ENCODE measurements at regions not wholly inside any gene's neighbourhood (a gene's known extent, or its start where the extent isn't known, plus 50 kb on each side); places are given as distances from the start of the nearest gene placed in this dataset.

DNA sequence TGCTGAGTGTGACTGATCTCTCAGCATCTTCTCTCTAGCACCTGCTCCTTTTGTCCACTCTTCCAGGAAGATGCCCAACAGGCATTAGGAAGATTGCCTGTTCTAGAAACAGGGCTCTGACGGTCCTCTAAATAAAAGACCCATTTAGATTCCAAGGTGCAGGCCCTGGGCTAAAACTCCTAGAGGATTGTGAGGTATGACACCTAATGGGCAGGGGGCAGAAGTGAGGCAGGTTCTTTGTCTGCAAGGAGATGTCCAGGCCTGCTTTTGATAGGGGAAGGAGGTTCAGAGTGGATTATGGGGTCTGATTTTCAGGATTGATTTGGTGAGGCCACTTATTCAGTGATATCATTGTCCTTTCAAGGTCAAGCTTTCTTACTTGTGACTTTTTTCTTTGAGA is 140.8 kb upstream of the TRPC7 start:
- Histone ChIP-seq H3K27me3 (no peaks in the 10 kb centered on the region), H3K9ac (no peak overlapping the region), H3K4me2 (no peak overlapping the region), H3K79me2 (ENCODE audit: low read depth) (no peaks in the 10 kb centered on the region), H3K4me3 (no peak overlapping the region), H3K36me3 (no peaks in the 10 kb centered on the region), H4K20me1 (ENCODE audit: low read depth) (no peaks in the 10 kb centered on the region), H3F3A (ENCODE audit: low read depth) (no peaks in the 10 kb centered on the region), H2AFZ (replicated peaks) (no peak overlapping the region), H3K9me3 (ENCODE audit: low read depth) (no peaks in the 10 kb centered on the region), H3K4me1 (no peaks in the 10 kb centered on the region), H3K27ac (no peak overlapping the region)
- Mint-ChIP-seq H3K4me3 (no peak overlapping the region), H3K27ac (no peak overlapping the region), H3K36me3 (no peaks in the 10 kb centered on the region), H3K9me3 (no peaks in the 10 kb centered on the region), H3K27me3 (ENCODE audit: insufficient read depth, low read depth) (no peaks in the 10 kb centered on the region), H3K4me1 (no peaks in the 10 kb centered on the region)
- TF ChIP-seq EZH2 (IDR thresholded peaks at IDR 0.05) (no peak), EZH2phosphoT487 (IDR thresholded peaks at IDR 0.05) (no peak)
- TF ChIP-seq, protein P1, sequence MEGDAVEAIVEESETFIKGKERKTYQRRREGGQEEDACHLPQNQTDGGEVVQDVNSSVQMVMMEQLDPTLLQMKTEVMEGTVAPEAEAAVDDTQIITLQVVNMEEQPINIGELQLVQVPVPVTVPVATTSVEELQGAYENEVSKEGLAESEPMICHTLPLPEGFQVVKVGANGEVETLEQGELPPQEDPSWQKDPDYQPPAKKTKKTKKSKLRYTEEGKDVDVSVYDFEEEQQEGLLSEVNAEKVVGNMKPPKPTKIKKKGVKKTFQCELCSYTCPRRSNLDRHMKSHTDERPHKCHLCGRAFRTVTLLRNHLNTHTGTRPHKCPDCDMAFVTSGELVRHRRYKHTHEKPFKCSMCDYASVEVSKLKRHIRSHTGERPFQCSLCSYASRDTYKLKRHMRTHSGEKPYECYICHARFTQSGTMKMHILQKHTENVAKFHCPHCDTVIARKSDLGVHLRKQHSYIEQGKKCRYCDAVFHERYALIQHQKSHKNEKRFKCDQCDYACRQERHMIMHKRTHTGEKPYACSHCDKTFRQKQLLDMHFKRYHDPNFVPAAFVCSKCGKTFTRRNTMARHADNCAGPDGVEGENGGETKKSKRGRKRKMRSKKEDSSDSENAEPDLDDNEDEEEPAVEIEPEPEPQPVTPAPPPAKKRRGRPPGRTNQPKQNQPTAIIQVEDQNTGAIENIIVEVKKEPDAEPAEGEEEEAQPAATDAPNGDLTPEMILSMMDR (IDR thresholded peaks at IDR 0.05), result no peak
- DNase-seq (ENCODE audit: low spot score), result no peak

DNA sequence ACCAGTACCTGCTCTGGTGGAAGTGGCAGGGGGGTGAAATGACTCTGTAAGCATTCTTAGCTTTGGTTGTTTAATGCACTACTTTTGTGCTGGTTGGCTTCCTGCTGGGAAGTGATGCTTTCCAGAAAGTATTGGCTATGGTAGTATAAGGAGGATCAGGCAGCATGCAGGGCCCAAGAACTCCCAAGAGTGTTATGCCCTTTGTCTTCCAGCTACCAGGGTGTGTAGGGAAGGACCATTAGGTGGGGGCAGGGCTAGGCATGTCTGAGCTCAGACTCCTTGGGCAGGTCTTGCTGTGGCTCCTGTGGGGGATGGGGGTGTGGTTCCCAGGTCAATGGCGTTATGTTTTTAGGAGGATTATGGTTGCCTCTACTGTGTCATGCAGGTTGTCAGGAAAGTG is 135.8 kb upstream of the TRPC7 start:
- Histone ChIP-seq H3K4me1 (no peaks in the 10 kb centered on the region), H2AFZ (replicated peaks) (no peak overlapping the region), H3K36me3 (no peaks in the 10 kb centered on the region), H4K20me1 (ENCODE audit: low read depth) (no peaks in the 10 kb centered on the region), H3K79me2 (ENCODE audit: low read depth) (no peaks in the 10 kb centered on the region), H3K4me3 (no peak overlapping the region), H3K9ac (no peak overlapping the region), H3K4me2 (no peak overlapping the region), H3K27ac (no peak overlapping the region), H3K9me3 (ENCODE audit: low read depth) (peaks cover 6% of the 10 kb centered on the region), H3K27me3 (no peaks in the 10 kb centered on the region), H3F3A (ENCODE audit: low read depth) (no peaks in the 10 kb centered on the region)
- DNase-seq (ENCODE audit: low spot score), result no peak
- no peaks in the 10 kb centered on the region for H3K36me3 Mint-ChIP-seq
- no peak overlapping the region for H3K4me3 Mint-ChIP-seq
- no peaks in the 10 kb centered on the region for H3K27me3 Mint-ChIP-seq (ENCODE audit: insufficient read depth, low read depth)
- H3K4me1 Mint-ChIP-seq, result no peaks in the 10 kb centered on the region
- H3K27ac Mint-ChIP-seq, result no peak overlapping the region
- no peak for TF ChIP-seq EZH2 (IDR thresholded peaks at IDR 0.05)
- TF ChIP-seq, protein P1 (IDR thresholded peaks at IDR 0.05), result no peak
- no peak for TF ChIP-seq EZH2phosphoT487 (IDR thresholded peaks at IDR 0.05)
- peaks cover 13% of the 10 kb centered on the region for H3K9me3 Mint-ChIP-seq

DNA sequence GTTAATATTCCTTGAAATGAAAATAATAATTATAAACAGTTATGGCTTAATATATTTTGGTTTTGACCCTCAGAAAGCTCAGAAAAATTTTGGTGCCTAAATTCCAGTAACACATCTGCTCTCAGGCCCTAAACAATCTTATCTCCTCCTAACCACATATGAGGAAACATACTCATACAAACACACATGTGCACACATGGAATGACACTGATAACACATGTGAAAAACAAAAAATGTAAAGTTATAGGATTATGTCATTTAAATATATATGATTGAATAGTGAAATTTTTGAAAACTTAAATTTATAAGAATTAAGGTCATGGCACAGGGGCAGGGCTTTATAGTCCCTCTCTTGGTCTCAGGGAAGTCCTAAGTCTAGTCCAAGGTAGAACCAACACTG is 127.2 kb upstream of the TRPC7 start:
- Histone ChIP-seq H2AFZ (replicated peaks) (no peak overlapping the region), H3K4me2 (no peak overlapping the region), H3K9ac (no peak overlapping the region), H3K9me3 (ENCODE audit: low read depth) (no peaks in the 10 kb centered on the region), H3K4me3 (no peak overlapping the region), H3K27me3 (no peaks in the 10 kb centered on the region), H3K36me3 (no peaks in the 10 kb centered on the region), H3K79me2 (ENCODE audit: low read depth) (no peaks in the 10 kb centered on the region), H4K20me1 (ENCODE audit: low read depth) (no peaks in the 10 kb centered on the region), H3K4me1 (no peaks in the 10 kb centered on the region), H3F3A (ENCODE audit: low read depth) (no peaks in the 10 kb centered on the region), H3K27ac (no peak overlapping the region)
- TF ChIP-seq, protein P1 (IDR thresholded peaks at IDR 0.05), result no peak
- no peak for TF ChIP-seq EZH2phosphoT487 (IDR thresholded peaks at IDR 0.05)
- no peak for TF ChIP-seq EZH2 (IDR thresholded peaks at IDR 0.05)
- Mint-ChIP-seq H3K4me3 (no peak overlapping the region), H3K27ac (no peak overlapping the region), H3K9me3 (peaks cover 9% of the 10 kb centered on the region), H3K4me1 (no peaks in the 10 kb centered on the region), H3K36me3 (no peaks in the 10 kb centered on the region), H3K27me3 (ENCODE audit: insufficient read depth, low read depth) (no peaks in the 10 kb centered on the region)
- DNase-seq (ENCODE audit: low spot score), result no peak

DNA sequence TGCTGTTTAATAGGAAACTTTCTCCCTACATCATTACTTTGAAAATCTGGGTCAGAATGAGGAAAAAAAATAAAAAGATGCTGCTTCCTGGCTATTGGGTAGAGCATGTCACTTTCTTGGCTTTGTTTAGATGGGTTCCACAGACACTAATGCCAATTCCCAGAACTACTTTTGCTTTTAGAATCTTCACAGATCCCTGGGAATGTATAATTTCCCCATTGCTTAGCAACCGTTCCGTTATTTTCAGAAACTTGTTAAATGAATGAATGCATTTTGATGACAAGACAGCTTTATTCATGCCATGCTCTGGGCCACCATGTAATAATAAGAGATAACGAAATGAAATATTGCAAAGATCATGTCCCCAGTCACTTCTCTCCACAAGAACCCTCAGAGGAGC is 126.5 kb upstream of the TRPC7 start:
- no peak overlapping the region for H3K27ac ChIP-seq
- Mint-ChIP-seq H3K9me3 (peaks cover 9% of the 10 kb centered on the region), H3K4me1 (no peaks in the 10 kb centered on the region), H3K27me3 (ENCODE audit: insufficient read depth, low read depth) (no peaks in the 10 kb centered on the region), H3K4me3 (no peak overlapping the region), H3K27ac (no peak overlapping the region), H3K36me3 (no peaks in the 10 kb centered on the region)
- H3K4me2 ChIP-seq, result no peak overlapping the region
- H3K27me3 ChIP-seq, result no peaks in the 10 kb centered on the region
- H3K4me1 ChIP-seq, result no peaks in the 10 kb centered on the region
- TF ChIP-seq EZH2 (IDR thresholded peaks at IDR 0.05), result no peak
- TF ChIP-seq, protein P1 (IDR thresholded peaks at IDR 0.05), result no peak
- no peak for TF ChIP-seq EZH2phosphoT487 (IDR thresholded peaks at IDR 0.05)
- no peak for DNase-seq (ENCODE audit: low spot score)
- H2AFZ ChIP-seq (replicated peaks), result no peak overlapping the region
- H3K9me3 ChIP-seq (ENCODE audit: low read depth), result no peaks in the 10 kb centered on the region
- H4K20me1 ChIP-seq (ENCODE audit: low read depth), result no peaks in the 10 kb centered on the region
- H3K4me3 ChIP-seq, result no peak overlapping the region
- no peak overlapping the region for H3K9ac ChIP-seq
- H3K79me2 ChIP-seq (ENCODE audit: low read depth), result no peaks in the 10 kb centered on the region
- no peaks in the 10 kb centered on the region for H3F3A ChIP-seq (ENCODE audit: low read depth)
- H3K36me3 ChIP-seq, result no peaks in the 10 kb centered on the region

Measured in neural progenitor cell (in vitro differentiated cells).